AG09319 (cell line): ENCODE measurements at regions not wholly inside any gene's neighbourhood (a gene's known extent, or its start where the extent isn't known, plus 50 kb on each side); places are given as distances from the start of the nearest gene placed in this dataset.
"Not testable (repeated sequence)": the region's sequence is repeated elsewhere in the genome, so short reads cannot be mapped to it uniquely, and the experiment has no call there.

Experiments
- DNase-seq: peaks from one replicate; pipeline ENCODE4 v3.0.0-alpha.2; 2010; ENCODE audit warnings: low read depth; ENCODE audit errors: extremely low read depth
- TF ChIP-seq, protein P1 (sequence below): IDR thresholded peaks from 2 replicates; pipeline ENCODE4 v1.5.1; 2011; ENCODE audit warnings: low read depth, mild to moderate bottlenecking, inconsistent platforms, low read length, moderate library complexity

DNA sequence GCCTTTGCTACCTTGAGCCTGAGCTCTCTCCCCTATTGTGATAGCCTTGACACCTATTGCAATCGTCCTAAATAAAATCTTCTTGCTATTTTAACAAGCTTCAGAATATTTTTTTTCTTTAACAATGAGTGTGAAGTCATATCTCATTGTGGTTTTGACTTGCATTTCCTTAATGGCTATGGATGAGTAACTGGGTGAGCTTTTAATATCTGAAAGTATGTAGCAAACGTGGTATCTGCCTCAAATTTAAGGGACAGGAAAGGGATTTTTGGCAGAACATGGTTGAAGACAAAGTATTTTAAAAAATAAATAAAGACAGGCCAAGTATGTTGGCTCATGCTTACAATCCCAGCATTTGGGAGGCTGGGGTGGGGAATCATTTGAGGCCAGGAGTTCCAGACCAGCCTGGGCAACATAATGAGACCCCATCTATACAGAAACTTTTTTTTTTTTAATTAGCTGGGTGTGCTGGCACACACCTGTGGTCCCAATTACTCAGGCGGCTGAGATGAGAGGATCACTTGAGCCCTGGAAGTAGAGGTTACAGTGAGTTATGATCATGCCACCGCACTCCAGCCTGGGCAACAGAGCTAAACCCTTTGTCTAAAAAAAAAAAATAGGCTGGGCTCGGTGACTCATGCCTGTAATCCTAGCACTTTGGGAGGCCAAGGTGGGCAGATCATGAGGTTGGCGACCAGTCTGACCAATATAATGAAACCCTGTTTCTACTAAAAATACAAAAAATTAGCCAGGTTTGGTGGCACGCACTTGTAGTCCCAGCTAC is 319.3 kb upstream of the NRP1 start:
- TF ChIP-seq, protein P1, sequence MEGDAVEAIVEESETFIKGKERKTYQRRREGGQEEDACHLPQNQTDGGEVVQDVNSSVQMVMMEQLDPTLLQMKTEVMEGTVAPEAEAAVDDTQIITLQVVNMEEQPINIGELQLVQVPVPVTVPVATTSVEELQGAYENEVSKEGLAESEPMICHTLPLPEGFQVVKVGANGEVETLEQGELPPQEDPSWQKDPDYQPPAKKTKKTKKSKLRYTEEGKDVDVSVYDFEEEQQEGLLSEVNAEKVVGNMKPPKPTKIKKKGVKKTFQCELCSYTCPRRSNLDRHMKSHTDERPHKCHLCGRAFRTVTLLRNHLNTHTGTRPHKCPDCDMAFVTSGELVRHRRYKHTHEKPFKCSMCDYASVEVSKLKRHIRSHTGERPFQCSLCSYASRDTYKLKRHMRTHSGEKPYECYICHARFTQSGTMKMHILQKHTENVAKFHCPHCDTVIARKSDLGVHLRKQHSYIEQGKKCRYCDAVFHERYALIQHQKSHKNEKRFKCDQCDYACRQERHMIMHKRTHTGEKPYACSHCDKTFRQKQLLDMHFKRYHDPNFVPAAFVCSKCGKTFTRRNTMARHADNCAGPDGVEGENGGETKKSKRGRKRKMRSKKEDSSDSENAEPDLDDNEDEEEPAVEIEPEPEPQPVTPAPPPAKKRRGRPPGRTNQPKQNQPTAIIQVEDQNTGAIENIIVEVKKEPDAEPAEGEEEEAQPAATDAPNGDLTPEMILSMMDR, result no peak

DNA sequence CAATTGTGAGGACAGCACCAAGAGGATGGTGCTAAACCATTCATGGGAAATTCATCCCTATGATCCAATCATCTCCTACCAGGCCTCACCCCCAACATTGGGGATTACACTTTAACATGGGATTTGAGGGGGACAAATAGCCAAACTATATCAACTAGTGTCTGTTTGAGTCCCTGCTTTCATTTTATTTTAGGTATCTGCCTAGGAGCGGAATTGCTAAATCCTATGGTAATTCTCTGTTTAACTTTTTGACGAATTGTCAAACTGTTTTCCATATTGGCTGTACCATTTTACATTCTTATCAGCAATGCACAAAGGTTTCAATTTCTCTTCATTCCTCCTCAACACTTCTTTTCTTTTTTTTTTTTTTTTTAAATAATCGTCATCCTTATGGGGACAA is 318.4 kb upstream of the NRP1 start:
- TF ChIP-seq, protein P1, result no peak
- DNase-seq, result no peak

More for the DNA sequence above, 319.3 kb upstream of the NRP1 start:
- DNase-seq, result peak; percentile 51

DNA sequence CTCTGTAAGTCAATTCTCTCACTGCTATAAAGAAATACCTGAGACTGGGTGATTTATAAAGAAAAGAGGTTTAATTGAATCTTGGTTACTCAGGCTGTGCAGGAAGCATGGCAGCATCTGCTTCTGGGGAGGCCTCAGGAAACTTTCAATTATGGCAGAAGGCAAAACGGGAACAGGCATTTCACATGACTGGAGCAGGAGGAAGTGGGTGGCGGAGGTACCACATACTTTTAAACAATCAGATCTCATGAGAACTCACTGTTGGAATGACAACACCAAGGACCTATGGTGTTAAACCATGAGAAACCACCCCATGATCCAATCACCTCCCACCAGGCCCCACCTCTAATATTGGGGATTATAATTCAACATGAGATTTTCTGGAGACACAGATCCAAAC is 315.7 kb upstream of the NRP1 start:
- not testable (repeated sequence) for DNase-seq

DNA sequence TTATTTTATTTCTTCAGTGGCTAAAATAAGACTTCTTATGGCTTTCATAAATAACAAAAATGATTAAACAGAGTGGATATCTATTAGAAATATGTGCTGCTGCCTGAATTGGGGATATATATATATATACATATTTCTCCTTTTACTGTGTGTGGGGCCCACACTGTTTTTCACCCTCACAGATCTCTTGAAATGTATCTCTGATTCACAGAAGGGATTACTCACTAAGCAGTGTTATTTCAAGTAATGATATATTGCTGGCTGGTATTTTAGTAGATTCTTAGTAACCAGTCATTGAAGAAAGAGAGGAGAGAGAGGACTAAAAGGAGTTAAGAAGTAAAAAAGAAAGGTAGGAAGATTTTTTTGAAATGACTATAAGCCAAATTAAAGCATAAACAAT is 308.6 kb upstream of the NRP1 start:
- no peak for DNase-seq
- TF ChIP-seq, protein P1, result no peak

DNA sequence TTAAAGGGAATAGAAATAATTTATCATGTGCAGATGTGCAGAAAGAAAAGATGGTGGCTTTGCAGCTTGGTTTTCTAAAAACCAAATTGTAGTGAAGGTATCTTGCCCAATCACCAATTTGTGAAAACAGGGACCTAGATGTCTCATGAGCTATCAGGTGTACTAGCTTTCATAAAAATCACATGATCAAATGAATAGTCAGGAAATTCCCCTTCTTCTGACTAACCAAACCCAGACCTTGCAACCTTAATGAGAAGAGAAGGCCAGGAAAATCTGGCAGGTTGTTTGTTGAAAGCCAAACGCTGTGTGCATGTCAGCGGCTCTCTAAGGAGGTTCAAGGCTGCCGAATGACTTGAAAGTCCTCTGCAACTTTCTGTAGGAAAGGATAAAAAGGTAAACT is 304.4 kb upstream of the NRP1 start:
- DNase-seq, result no peak
- TF ChIP-seq, protein P1, result no peak

DNA sequence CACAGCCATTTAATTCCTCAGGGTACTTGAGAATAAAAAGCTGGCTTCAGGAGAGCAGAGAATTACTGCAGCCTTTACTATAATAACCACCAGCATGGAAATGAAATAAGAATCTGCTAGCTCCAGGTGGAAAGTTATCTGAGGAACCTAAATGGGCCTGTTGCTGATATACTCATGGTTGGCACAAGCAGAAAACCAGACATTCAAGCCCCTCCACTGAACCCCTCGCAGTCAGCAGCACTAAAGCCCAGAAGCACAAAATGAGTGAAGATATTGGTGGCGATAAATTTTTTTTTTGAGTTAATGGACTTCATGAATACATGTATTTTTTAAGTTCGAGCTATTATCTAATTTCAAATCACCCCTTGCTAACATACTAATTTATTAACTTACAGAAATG is 303.9 kb upstream of the NRP1 start:
- DNase-seq, result no peak
- TF ChIP-seq, protein P1, result no peak

DNA sequence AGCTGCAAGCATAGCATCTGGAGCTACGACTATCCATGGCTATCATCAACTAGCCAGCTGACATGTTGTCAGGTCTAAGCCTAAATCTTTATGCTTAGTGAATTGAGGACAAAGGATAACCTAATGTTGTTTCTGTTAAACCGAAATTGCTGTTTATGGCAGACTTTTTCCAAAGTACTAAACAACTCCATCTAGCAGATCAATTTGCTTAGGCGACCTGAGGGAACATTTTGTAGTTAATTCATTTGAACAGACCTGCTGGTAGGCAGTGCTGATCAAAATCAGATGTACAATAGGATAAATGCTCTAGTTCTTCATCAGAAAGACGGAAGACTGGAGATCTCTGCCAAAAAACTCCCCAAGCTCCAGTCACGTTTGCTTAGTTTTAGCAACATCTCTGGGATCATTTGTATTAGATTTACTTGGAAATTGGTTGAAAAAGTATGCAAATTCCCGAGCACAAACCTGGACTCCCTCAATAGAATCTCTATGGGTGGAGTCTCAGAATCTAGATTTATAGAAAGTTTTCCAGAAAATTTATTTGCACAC is 301.6 kb upstream of the NRP1 start:
- DNase-seq, result no peak
- TF ChIP-seq, protein P1, result no peak

DNA sequence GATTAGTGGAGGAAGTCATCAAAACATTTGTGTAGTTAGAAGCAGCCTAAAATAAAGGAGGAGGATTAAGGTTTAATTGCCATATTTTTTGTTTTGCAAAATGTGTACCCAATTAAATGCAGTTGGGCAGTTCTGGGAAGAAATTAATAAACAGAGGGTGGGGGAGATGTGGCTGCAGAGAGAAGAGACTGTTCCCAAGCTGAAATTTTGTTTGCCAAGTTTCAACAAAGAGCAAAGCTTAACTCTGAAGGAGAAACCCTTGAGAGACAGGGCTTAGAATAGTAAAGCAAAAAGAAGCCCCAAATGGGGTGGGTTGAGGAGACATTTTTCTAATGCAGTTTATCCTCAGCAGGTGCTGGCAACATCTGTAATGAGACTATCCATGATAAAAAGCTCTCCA is 298.0 kb upstream of the NRP1 start:
- TF ChIP-seq, protein P1, result no peak
- DNase-seq, result no peak
